ENCODE measurements at regions not wholly inside any gene's neighbourhood (a gene's known extent, or its start where the extent isn't known, plus 50 kb on each side); places are given as distances from the start of the nearest gene placed in this dataset.

DNA sequence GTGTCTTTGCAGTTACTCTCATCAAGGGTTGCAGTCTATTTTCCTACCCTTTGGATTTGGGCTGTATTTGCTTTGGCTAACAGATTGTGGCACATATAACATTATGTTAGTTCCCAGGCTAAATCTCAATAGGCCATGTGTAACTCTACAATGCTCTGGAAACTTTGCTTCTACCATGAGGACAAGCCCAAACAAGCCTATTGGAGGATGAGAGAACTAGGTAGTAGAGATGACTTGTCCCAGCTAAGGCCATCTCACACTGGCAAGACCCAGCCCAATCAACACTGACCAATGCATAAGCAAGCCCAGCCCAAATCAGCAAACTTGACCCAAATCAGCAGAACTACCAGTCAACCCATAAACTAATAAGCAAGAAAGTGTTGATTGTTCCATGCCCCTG lies 311.8 kb downstream of the NDFIP2 start:
- no peak overlapping the region for H3K18ac ChIP-seq (ENCODE audit: insufficient read length, low read depth, low read length)
- Mint-ChIP-seq H3K9me3 (peaks cover 3 to 11% of the 10 kb centered on the region in 2 experiments; a peak in 3 of 5 replicates), H3K27ac (no peak overlapping the region; a peak in 1 of 7 replicates), H3K36me3 (ENCODE audit: insufficient read depth in 1 of 3, low read depth in 3 of 3) (peaks cover 0 to 11% (median 2%) of the 10 kb centered on the region in 3 experiments; a peak in 3 of 7 replicates), H3K4me3 (no peak overlapping the region), H3K27me3 (ENCODE audit: low read depth) (no peaks in the 10 kb centered on the region), H3K4me1 (peaks cover 0 to 7% of the 10 kb centered on the region in 2 experiments; a peak in 1 of 4 replicates)
- H2BK120ac ChIP-seq (ENCODE audit: low read depth, low read length, poor library complexity, severe bottlenecking) = no peak overlapping the region
- no peak overlapping the region for H2BK15ac ChIP-seq (ENCODE audit: low read depth, low read length)
- no peaks in the 10 kb centered on the region for H3K79me2 ChIP-seq (ENCODE audit: insufficient read depth, low read length)
- TF ChIP-seq, protein P1, sequence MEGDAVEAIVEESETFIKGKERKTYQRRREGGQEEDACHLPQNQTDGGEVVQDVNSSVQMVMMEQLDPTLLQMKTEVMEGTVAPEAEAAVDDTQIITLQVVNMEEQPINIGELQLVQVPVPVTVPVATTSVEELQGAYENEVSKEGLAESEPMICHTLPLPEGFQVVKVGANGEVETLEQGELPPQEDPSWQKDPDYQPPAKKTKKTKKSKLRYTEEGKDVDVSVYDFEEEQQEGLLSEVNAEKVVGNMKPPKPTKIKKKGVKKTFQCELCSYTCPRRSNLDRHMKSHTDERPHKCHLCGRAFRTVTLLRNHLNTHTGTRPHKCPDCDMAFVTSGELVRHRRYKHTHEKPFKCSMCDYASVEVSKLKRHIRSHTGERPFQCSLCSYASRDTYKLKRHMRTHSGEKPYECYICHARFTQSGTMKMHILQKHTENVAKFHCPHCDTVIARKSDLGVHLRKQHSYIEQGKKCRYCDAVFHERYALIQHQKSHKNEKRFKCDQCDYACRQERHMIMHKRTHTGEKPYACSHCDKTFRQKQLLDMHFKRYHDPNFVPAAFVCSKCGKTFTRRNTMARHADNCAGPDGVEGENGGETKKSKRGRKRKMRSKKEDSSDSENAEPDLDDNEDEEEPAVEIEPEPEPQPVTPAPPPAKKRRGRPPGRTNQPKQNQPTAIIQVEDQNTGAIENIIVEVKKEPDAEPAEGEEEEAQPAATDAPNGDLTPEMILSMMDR (conservative IDR thresholded peaks at IDR 0.05) = no peak
- H3K4ac ChIP-seq (ENCODE audit: low read depth, low read length) = no peak overlapping the region
- H3K14ac ChIP-seq (ENCODE audit: insufficient read depth, low read length) = no peak overlapping the region
- H3K23ac ChIP-seq (ENCODE audit: insufficient read length, low read depth, low read length) = no peak overlapping the region
- H4K8ac ChIP-seq (replicated peaks; ENCODE audit: insufficient read length, low read depth, low read length) = no peak overlapping the region
- no peaks in the 10 kb centered on the region for H3K79me1 ChIP-seq (ENCODE audit: insufficient read depth, low read depth, low read length, poor library complexity, severe bottlenecking)
- H3K56ac ChIP-seq (ENCODE audit: insufficient read length, low read depth, low read length) = no peak overlapping the region
- H4K20me1 ChIP-seq (ENCODE audit: control insufficient read depth, insufficient read depth, insufficient read length) = no peaks in the 10 kb centered on the region
- H3K27me3 ChIP-seq (ENCODE audit: insufficient read depth, low read length) = no peaks in the 10 kb centered on the region
- H3K9me3 ChIP-seq (ENCODE audit: control insufficient read depth, low read depth, low read length) = no peaks in the 10 kb centered on the region
- H2AFZ ChIP-seq (ENCODE audit: low read length) = no peak overlapping the region
- no peak overlapping the region for H3T11ph ChIP-seq (ENCODE audit: low read length)
- H2BK5ac ChIP-seq (ENCODE audit: insufficient read length, low read length) = no peak overlapping the region
- no peak overlapping the region for H4K91ac ChIP-seq (ENCODE audit: insufficient read length, low read depth, low read length)
- H3K4me2 ChIP-seq (ENCODE audit: insufficient read depth, insufficient read length, low read length) = no peak overlapping the region
- no peak for DNase-seq
- H2BK20ac ChIP-seq (ENCODE audit: low read depth, low read length, poor library complexity, severe bottlenecking) = no peak overlapping the region
- no peak overlapping the region for H3K9ac ChIP-seq (ENCODE audit: extremely low read depth, insufficient read length, low read length)
- H2AK5ac ChIP-seq (ENCODE audit: insufficient read length, low read length) = no peak overlapping the region
- no peak overlapping the region for H2BK12ac ChIP-seq (ENCODE audit: insufficient read length, low read depth, low read length)
- no peaks in the 10 kb centered on the region for H3K4me1 ChIP-seq (ENCODE audit: insufficient read depth, low read length)
- H3K27ac ChIP-seq (ENCODE audit: insufficient read length, low read depth, low read length) = no peak overlapping the region
- no peaks in the 10 kb centered on the region for H3K23me2 ChIP-seq (ENCODE audit: insufficient read length, low read depth, low read length, poor library complexity, severe bottlenecking)
- H4K5ac ChIP-seq (ENCODE audit: insufficient read length, low read depth, low read length) = no peak overlapping the region
